Vagina (tissue), 2 donors: ENCODE measurements at regions not wholly inside any gene's neighbourhood (a gene's known extent, or its start where the extent isn't known, plus 50 kb on each side); places are given as distances from the start of the nearest gene placed in this dataset.

Experiments used
- CTCF ChIP-seq, 3 experiments: fragments of 450-650 bp in 2 of 3; fragments of 200-600 bp in 1 of 3; sonication (generic) in 1 of 3; IDR thresholded peaks; one replicate each; pipeline ENCODE4 v1.5.1; 2017 to 2019; ENCODE audit warnings: antibody characterized with exemption in 3 of 3, mild to moderate bottlenecking in 2 of 3, moderate library complexity in 2 of 3
- POLR2A ChIP-seq, 2 donors: fragments of 450-650 bp; IDR thresholded peaks; one replicate each; pipeline ENCODE4 v1.6.1; 2017; ENCODE audit warnings: antibody characterized with exemption in 2 of 2, mild to moderate bottlenecking in 2 of 2, moderate library complexity in 2 of 2
- POLR2AphosphoS5 ChIP-seq, 2 donors: sonication (generic); formaldehyde crosslinking; IDR thresholded peaks; one replicate each; pipeline ENCODE4 v1.9.0; 2017; ENCODE audit warnings: antibody characterized with exemption in 2 of 2, mild to moderate bottlenecking in 2 of 2, low read depth in 1 of 2; ENCODE audit not compliant: insufficient read depth in 1 of 2

GRCh38 chr6:33956206-33956605 lies 152.4 kb upstream of the MLN start:
- TF ChIP-seq POLR2AphosphoS5 (IDR thresholded peaks at IDR 0.05; ENCODE audit: insufficient read depth in 1 of 2, low read depth in 1 of 2) (no peak), CTCF (IDR thresholded peaks at IDR 0.05) (no peak), POLR2A (IDR thresholded peaks at IDR 0.05) (no peak)
